Activated CD4-positive, CD25-positive, alpha-beta regulatory T cell treated with anti-CD3 and anti-CD28 coated beads, Interleukin-2, amount 50 U/mL, for 24 hours (primary cell): ENCODE measurements at regions not wholly inside any gene's neighbourhood (a gene's known extent, or its start where the extent isn't known, plus 50 kb on each side); places are given as distances from the start of the nearest gene placed in this dataset.
A peak's percentile ranks its signal among the peaks of the same experiment; 100 is the strongest.
"Not testable (repeated sequence)": the region's sequence is repeated elsewhere in the genome, so short reads cannot be mapped to it uniquely, and the experiment has no call there.

Experiments used
- ATAC-seq, 2 donors: fragments of 150-1000 bp; cut with Tn5 transposase; one replicate each; pipeline ENCODE4 v1.10.0; 2021; ENCODE audit warnings: mild to moderate bottlenecking in 1 of 2, moderate library complexity in 1 of 2

- ATAC-seq: no peak
These were observed 54.3 kb upstream of the CIT start for GRCh38 chr12:119931402-119931801.

DNA sequence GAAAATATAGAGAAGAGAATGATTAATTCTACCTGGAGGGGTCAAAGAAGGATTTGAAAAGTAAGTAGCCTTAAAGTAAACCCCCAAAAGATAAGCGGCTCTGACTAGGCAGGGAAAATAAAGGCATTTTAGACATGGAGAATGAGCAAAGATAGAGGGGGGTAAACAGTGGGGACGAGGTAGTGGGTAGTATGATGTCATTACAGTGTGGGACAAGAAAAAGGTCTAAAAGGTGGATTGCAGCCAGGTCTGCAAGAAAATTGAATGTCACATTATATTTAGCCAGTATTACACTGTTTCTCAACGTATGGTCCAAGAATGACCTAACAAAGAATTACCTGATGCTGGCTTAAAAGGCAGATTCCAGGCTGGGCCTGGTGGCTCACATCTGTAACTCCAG, 55.8 kb upstream of the CIT start:
- ATAC-seq: no peak

GRCh38 chr12:119934780-119935179, 54.3 kb upstream of the BICDL1 start:
- not testable (repeated sequence) for ATAC-seq

DNA sequence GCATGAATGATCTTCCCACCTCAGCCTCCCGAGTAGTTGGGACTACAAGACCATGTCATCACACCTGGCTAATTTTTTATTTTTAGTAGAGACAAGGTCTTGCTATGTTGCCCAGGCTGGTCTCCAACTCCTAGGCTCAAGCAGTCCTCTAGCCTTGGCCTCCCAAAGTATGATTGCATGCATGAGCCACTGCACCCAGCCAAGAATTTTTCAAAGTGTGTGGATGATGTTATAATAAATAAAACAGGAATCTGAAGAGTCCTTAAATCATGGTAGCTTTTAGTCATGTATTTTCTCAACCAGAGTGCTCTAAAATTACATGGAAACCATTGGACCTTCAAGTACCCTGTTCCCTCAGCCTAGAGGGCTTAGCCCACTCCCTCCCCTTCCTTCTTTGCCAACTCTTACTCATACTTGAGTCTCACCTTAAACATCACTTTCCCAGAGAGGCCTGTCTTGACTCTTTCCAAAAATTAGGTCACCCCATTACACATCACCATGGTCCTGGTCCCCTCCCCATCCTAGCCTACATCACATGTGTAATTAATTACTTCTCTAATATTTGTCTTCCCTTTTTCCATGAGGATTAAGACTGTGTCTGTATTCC, 52.2 kb upstream of the BICDL1 start:
- no peak for ATAC-seq

- peak; percentile 55 to 58 for ATAC-seq
These were observed 50.9 kb upstream of the BICDL1 start for GRCh38 chr12:119938049-119938667.
